ENCODE measurements at regions not wholly inside any gene's neighbourhood (a gene's known extent, or its start where the extent isn't known, plus 50 kb on each side); places are given as distances from the start of the nearest gene placed in this dataset.

- intact Hi-C loops (cut with DNase I) = no loop called here
- DNase-seq = no peak
- Histone ChIP-seq H3K27ac (no peak overlapping the region), H3K36me3 (no peaks in the 10 kb centered on the region), H3K4me3 (no peak overlapping the region), H3K27me3 (no peaks in the 10 kb centered on the region), H3K4me1 (no peaks in the 10 kb centered on the region), H3K9me3 (no peaks in the 10 kb centered on the region)
- TF ChIP-seq POLR2A (IDR thresholded peaks at IDR 0.05) (no peak), CTCF (IDR thresholded peaks at IDR 0.05) (no peak)
- WGBS, 2 donors = 62 to 88% methylated on average over 3 of the region's 3 CpGs
Measured at GRCh38 chr5:91848453-91848852, 465.3 kb upstream of the ARRDC3 start.

- H3K4me3 ChIP-seq = no peak overlapping the region
- intact Hi-C loops (cut with DNase I) = no loop called here
- no peak overlapping the region for H3K27ac ChIP-seq
- H3K4me1 ChIP-seq = no peaks in the 10 kb centered on the region
- no peaks in the 10 kb centered on the region for H3K27me3 ChIP-seq
- H3K9me3 ChIP-seq = no peaks in the 10 kb centered on the region
- DNase-seq = no peak
- H3K36me3 ChIP-seq = no peaks in the 10 kb centered on the region
- TF ChIP-seq POLR2A (IDR thresholded peaks at IDR 0.05) = no peak
- TF ChIP-seq CTCF (IDR thresholded peaks at IDR 0.05) = no peak
Measured at GRCh38 chr5:91841423-91841822, 458.3 kb upstream of the ARRDC3 start.

- 55 to 60% methylated on average over 4 of the region's 4 CpGs for WGBS, 2 donors
- Histone ChIP-seq H3K9me3 (no peaks in the 10 kb centered on the region), H3K4me1 (no peaks in the 10 kb centered on the region), H3K36me3 (no peaks in the 10 kb centered on the region), H3K27me3 (no peaks in the 10 kb centered on the region), H3K4me3 (no peak overlapping the region), H3K27ac (no peak overlapping the region)
- intact Hi-C loops (cut with DNase I) = no loop called here
- DNase-seq = no peak
- TF ChIP-seq CTCF (IDR thresholded peaks at IDR 0.05) (no peak), POLR2A (IDR thresholded peaks at IDR 0.05) (no peak)
Measured at GRCh38 chr5:91840412-91840811, 457.3 kb upstream of the ARRDC3 start.

- Histone ChIP-seq H3K27ac (no peak overlapping the region), H3K36me3 (no peaks in the 10 kb centered on the region), H3K4me1 (no peaks in the 10 kb centered on the region), H3K9me3 (no peaks in the 10 kb centered on the region), H3K27me3 (no peaks in the 10 kb centered on the region), H3K4me3 (no peak overlapping the region)
- WGBS, 2 donors = 69 to 72% methylated on average over 4 of the region's 4 CpGs
- TF ChIP-seq POLR2A (IDR thresholded peaks at IDR 0.05) = no peak
- TF ChIP-seq CTCF (IDR thresholded peaks at IDR 0.05) = no peak
- intact Hi-C loops (cut with DNase I) = no loop called here
- no peak for DNase-seq
Measured at GRCh38 chr5:91839721-91840120, 456.6 kb upstream of the ARRDC3 start.

GRCh38 chr5:91839233-91839632, 456.1 kb upstream of the ARRDC3 start:
- Histone ChIP-seq H3K4me3 (no peak overlapping the region), H3K27ac (no peak overlapping the region), H3K27me3 (no peaks in the 10 kb centered on the region), H3K9me3 (no peaks in the 10 kb centered on the region), H3K4me1 (no peaks in the 10 kb centered on the region), H3K36me3 (no peaks in the 10 kb centered on the region)
- no peak for TF ChIP-seq CTCF (IDR thresholded peaks at IDR 0.05)
- WGBS, 2 donors = 40 to 49% methylated on average over 2 of the region's 2 CpGs
- intact Hi-C loops (cut with DNase I) = no loop called here
- no peak for DNase-seq
